CD1c-positive myeloid dendritic cell (primary cell): ENCODE measurements at regions not wholly inside any gene's neighbourhood (a gene's known extent, or its start where the extent isn't known, plus 50 kb on each side); places are given as distances from the start of the nearest gene placed in this dataset.

Experiments
- DNase-seq: peaks from one replicate; pipeline ENCODE4 v3.0.0-alpha.2; 2016; ENCODE audit errors: extremely low spot score

- DNase-seq = no peak
Observed at GRCh38 chr6:148151896-148152643, 190.6 kb upstream of the SASH1 start.

GRCh38 chr6:148154668-148155067 is 188.0 kb upstream of the SASH1 start:
- DNase-seq = no peak

DNA sequence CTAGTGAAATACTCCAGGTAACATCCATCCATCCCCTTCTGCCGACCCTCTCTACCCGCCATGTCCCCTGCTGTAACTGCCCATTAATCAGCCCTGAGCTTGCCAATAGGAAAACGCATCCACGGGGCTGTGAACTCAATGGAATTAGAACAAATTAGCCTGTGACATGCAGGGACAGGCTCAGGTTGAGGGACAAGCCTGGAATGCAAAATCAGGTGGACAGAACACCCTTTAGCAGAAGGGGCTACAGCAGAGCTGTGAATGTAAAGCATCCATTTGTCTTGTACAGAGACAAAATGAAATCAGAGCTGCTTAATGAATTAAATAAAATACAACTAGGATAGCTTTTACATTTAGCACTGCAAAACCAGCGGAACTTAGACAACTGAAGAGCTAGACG is 187.3 kb upstream of the SASH1 start:
- no peak for DNase-seq

- DNase-seq = no peak
Observed at GRCh38 chr6:148157841-148158240, 184.8 kb upstream of the SASH1 start.

DNA sequence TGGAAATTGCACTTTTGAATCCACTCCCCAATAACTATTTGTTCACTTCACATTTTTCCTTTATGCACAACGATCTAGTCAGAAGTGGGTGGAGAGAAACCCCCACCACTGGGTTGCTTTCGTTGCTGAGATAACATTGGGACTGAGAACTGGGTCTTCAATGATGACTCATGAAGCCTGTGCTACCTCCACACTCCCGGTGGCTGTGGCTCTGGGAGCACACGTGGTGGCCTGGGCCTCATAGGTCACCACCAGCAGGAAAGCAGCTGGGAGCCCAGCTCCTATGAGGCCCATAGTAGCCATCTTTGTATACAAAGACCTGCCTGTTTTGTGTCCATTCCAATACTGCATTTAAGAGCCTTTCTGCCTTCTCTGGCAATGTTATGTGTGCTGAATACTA is 178.0 kb upstream of the SASH1 start:
- DNase-seq = no peak

GRCh38 chr6:148166339-148166968 is 176.2 kb upstream of the SASH1 start:
- peak; percentile 40 for DNase-seq

GRCh38 chr6:148169706-148170105 is 172.9 kb upstream of the SASH1 start:
- no peak for DNase-seq

- DNase-seq = no peak
Observed at GRCh38 chr6:148170286-148170685, 172.4 kb upstream of the SASH1 start.

GRCh38 chr6:148173548-148173947 is 169.1 kb upstream of the SASH1 start:
- DNase-seq = no peak

- no peak for DNase-seq
Observed at GRCh38 chr6:148175550-148176188, 167.0 kb upstream of the SASH1 start.

- DNase-seq = peak; percentile 69
Observed at GRCh38 chr6:148177589-148178233, 164.9 kb upstream of the SASH1 start.

DNA sequence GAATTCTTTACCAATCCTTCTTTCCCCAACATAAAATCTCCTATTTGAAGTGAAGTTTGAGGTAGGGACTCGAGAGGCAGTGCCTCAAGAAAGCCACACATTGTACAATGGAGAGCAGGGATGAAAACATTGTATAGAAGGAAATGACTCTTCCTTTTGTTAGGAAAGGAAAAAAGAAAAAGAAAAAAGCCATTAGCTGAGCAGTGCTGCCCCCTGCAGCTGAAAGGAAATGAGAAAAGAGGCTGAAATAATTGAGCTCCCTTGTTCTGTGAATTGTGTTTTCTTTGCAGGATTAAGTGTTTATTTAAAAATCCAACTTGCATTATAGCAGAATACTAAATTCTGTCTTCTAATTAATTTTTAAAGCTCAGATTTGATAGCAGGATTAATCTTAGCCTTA is 162.9 kb upstream of the SASH1 start:
- DNase-seq = no peak

DNA sequence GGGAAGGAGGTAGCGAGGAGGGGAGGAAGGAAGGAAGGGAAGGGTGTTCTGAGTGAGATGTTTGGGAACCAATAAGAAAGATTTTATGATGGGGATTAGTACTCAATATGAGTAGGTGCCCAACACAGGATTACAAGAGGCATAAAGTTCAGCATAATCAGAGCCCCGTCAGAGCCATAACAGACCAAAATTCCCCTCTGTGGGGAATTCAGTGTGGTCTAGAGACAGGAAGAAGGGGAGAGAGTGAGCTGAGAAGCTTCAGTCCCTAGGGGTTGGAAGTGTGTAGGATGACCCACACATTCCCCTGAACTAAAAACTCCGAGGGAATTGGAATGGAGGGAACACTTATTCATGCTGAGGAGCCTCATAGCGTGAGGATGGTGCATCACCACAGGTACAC is 160.3 kb upstream of the SASH1 start:
- DNase-seq = no peak

GRCh38 chr6:148183776-148184175 is 158.9 kb upstream of the SASH1 start:
- no peak for DNase-seq

DNA sequence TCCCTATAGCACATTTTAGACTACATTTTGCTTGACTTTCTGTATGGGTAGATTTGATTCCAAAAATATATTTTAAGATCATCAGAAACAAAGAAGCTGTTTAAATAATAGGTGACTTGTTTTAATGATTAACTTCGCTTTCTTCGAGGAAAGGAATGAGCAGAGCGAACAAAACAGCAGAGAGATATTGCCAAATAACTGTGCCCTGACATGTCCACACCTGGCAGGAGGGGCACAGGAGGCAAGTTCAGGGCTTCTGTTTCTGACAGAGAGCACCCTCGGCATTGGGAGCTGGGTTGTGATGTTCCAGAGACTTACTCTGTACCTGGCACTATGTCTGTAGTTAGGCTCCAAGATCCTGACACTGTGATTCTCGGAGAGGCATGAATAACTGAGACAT is 155.7 kb upstream of the SASH1 start:
- DNase-seq = no peak

- no peak for DNase-seq
Observed at GRCh38 chr6:148192310-148192709, 150.3 kb upstream of the SASH1 start.

DNA sequence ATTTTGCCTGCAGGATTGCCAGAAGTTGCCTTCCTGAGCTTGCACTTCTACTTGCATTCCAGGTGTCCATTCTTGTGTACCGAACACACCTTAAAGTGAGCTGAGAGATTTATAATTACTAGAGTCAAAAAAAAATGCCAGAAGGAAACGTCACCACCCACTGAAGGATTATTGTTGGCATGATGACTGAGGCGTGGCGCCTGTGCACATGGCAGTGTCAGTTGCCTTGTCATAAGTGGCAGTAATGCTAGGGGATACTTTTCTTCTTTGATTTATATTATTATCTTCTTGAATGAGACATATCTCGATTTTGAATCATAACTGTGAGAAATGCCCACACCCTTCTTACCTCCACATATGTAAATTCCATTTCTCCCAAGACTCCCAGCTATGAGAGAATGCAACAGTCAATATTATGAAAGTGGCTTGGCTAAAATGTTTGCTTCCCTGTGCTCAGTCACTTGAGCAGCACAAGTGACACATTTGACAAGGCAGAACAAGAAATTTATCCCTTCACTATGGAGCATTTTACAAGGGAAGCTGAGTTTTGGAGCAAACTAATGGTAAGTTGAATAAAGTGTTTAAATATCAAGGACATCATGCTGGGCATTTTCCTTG is 149.5 kb upstream of the SASH1 start:
- no peak for DNase-seq

DNA sequence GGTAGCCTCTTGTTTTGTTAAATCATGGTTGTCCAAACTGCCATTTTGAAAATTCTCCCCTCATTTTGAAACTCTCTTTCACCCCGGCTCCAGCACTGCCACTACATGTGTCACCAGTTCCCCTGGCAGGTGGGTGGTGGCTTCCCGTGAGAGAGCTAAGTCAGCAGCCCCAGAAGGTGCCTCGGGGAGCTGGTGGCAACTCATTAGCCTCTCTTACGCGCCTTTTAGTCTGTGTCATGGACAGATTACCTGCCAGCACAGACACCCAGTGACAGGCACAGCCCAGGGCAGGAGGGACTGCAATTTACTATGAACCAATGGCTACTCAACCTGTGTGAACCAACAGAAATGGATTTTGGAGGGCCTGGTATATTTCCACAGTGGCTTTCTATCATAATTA is 147.1 kb upstream of the SASH1 start:
- no peak for DNase-seq

- no peak for DNase-seq
Observed at GRCh38 chr6:148199584-148199983, 143.1 kb upstream of the SASH1 start.

- DNase-seq = no peak
Observed at GRCh38 chr6:148200293-148200692, 142.3 kb upstream of the SASH1 start.

DNA sequence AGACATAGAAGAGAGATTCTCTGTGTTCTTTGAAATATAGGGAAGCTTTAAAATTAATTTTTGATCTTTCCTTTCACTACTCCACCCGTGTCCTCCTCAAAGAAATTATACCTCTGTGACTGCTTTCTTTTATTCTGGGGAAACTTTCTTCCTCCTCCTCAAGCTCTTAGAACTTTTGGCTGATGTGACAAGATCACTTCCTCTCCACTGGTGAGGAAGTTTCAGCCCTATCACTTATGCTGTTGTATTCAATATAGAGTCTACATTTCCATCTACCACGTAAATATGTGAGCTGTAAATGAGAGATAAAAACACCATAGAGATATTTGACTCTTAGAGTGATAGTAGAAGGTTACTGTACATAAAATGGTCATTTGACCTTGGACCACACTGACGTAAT is 141.9 kb upstream of the SASH1 start:
- DNase-seq = peak; percentile 15

DNA sequence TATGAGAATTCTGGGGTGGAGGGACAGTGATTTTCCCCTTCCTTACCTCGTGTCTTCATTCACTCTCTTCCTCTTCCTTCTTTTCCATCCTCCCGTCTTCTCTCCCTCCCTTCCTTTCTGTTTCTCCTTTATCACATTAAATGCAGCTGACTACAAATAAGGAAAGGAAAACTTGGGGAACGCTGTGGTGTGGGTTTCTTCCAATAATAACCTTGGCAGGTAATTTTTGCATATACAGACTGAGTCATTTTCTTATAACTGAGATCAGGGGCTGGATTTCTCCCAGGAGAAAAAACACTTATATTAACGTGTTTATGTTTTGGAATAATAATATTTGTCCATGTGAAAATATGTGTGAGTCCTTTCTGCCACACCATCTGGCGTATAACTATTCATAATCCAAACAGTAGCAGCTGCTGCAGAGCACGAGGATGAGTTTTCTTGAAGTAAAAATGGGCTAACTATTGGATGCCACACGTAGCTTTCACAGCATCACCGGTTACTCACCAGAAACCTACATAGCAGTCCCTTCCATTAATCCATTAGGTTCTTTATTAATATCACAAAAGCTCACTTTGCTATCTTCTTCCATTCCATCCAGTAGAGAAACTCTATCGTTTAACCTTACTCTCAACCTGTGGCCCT is 139.2 kb upstream of the SASH1 start:
- no peak for DNase-seq
